Activated CD8-positive, alpha-beta T cell treated with anti-CD3 and anti-CD28 coated beads for 36 hours (primary cell): ENCODE measurements at regions not wholly inside any gene's neighbourhood (a gene's known extent, or its start where the extent isn't known, plus 50 kb on each side); places are given as distances from the start of the nearest gene placed in this dataset.
"Not testable (repeated sequence)": the region's sequence is repeated elsewhere in the genome, so short reads cannot be mapped to it uniquely, and the experiment has no call there.

Source experiments
- ATAC-seq: fragments of 200-7000 bp; cut with Tn5 transposase; one replicate; pipeline ENCODE4 v1.10.0; 2021; ENCODE audit warnings: mild to moderate bottlenecking, moderate library complexity
- CTCF ChIA-PET: fragments of 350-600 bp; sonication (Branson Sonifier 250); formaldehyde crosslinking; loops from one replicate; lab custom pipeline; 2021; ENCODE audit warnings: antibody characterized with exemption; lab: Charles Lee
- POLR2A ChIA-PET: fragments of 350-600 bp; sonication (Branson Sonifier 250); formaldehyde crosslinking; loops from one replicate; lab custom pipeline; 2021; ENCODE audit warnings: antibody characterized with exemption; lab: Charles Lee
- DNase-seq: peaks from one replicate; pipeline ENCODE4 v3.0.0-alpha.2; 2020
- H3K27ac Mint-ChIP-seq: one replicate; pipeline ENCODE4 v1.8.0; 2021; ENCODE audit warnings: mild to moderate bottlenecking, mixed read lengths
- H3K27me3 Mint-ChIP-seq: one replicate; pipeline ENCODE4 v1.8.0; 2021; ENCODE audit warnings: mixed read lengths
- H3K36me3 Mint-ChIP-seq: one replicate; pipeline ENCODE4 v1.8.0; 2021; ENCODE audit warnings: low read depth, mixed read lengths
- H3K4me1 Mint-ChIP-seq: one replicate; pipeline ENCODE4 v1.8.0; 2021; ENCODE audit warnings: low read depth, mixed read lengths
- H3K4me3 Mint-ChIP-seq: one replicate; pipeline ENCODE4 v1.8.0; 2021; ENCODE audit warnings: mild to moderate bottlenecking, moderate library complexity, mixed read lengths
- H3K9me3 Mint-ChIP-seq: one replicate; pipeline ENCODE4 v1.8.0; 2021; ENCODE audit warnings: mixed read lengths
- intact Hi-C: fragments of 100-400 bp; cut with micrococcal nuclease; formaldehyde crosslinking; loops from one replicate; pipeline ENCODE4 v1.10.0; 2022
- TF ChIP-seq, protein P1 (sequence below): fragments of 200-600 bp; IDR thresholded peaks from one replicate; pipeline ENCODE4 v1.8.0; 2022; ENCODE audit warnings: antibody characterized with exemption, mild to moderate bottlenecking

DNA sequence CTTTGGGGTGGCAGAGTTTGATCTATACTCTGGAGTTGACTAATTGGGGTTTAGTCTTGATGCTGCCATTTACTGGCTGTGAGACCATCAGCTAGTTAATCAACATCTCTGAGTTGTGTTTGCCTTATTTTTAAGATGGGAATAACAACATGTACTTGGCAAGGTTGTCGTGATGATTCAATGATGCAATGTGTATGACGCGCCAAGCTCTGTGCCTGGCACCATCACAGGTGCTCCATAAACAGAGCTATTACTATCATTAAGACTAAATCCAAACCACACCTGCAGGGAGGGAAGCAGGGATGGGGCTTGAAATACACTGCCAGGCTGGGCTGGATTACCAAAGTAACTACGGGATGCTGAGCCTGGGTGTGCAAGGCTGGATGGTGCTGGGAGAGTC, 60.1 kb upstream of the E2F3 start:
- TF ChIP-seq, protein P1, sequence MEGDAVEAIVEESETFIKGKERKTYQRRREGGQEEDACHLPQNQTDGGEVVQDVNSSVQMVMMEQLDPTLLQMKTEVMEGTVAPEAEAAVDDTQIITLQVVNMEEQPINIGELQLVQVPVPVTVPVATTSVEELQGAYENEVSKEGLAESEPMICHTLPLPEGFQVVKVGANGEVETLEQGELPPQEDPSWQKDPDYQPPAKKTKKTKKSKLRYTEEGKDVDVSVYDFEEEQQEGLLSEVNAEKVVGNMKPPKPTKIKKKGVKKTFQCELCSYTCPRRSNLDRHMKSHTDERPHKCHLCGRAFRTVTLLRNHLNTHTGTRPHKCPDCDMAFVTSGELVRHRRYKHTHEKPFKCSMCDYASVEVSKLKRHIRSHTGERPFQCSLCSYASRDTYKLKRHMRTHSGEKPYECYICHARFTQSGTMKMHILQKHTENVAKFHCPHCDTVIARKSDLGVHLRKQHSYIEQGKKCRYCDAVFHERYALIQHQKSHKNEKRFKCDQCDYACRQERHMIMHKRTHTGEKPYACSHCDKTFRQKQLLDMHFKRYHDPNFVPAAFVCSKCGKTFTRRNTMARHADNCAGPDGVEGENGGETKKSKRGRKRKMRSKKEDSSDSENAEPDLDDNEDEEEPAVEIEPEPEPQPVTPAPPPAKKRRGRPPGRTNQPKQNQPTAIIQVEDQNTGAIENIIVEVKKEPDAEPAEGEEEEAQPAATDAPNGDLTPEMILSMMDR: no peak
- H3K4me3 Mint-ChIP-seq: no peak overlapping the region
- intact Hi-C loops: no loop called here
- no peaks in the 10 kb centered on the region for H3K36me3 Mint-ChIP-seq
- ChIA-PET CTCF (interaction anchor here (1.7 kb wide), 1 partner anchor 10 kb away, joined by 4 read pairs; no protein-coding TSS in a partner anchor), POLR2A (interaction anchor here (1.0 kb wide), 1 partner anchor 9 kb away, joined by 5 read pairs; no protein-coding TSS in a partner anchor)
- no peaks in the 10 kb centered on the region for H3K27me3 Mint-ChIP-seq
- no peaks in the 10 kb centered on the region for H3K9me3 Mint-ChIP-seq
- peaks cover 7% of the 10 kb centered on the region for H3K4me1 Mint-ChIP-seq
- DNase-seq (no peak), ATAC-seq (no peak)
- no peak overlapping the region for H3K27ac Mint-ChIP-seq

DNA sequence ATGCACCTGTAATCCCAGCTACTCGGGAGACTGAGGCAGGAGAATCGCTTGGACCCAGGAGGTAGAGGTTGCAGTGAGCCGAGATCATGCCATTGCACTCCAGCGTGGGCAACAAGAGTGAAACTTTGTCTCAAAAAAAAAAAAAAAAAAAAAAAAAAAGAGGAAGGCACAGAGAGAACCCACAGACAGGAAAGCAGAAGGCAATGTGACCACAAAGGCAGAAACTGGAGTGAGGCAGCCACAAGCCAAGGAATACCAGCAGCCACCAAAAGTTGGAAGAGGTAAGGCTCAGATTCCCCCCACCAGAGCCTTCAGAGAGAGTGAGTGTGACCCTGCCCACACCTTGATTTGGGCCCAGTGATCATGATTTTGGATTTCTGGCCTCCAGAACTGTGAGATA, 54.7 kb upstream of the E2F3 start:
- H3K4me3 Mint-ChIP-seq, CTCF ChIA-PET, H3K27me3 Mint-ChIP-seq, H3K36me3 Mint-ChIP-seq, H3K4me1 Mint-ChIP-seq, H3K9me3 Mint-ChIP-seq, DNase-seq, ATAC-seq, intact Hi-C loops, H3K27ac Mint-ChIP-seq, POLR2A ChIA-PET: not testable (repeated sequence)

DNA sequence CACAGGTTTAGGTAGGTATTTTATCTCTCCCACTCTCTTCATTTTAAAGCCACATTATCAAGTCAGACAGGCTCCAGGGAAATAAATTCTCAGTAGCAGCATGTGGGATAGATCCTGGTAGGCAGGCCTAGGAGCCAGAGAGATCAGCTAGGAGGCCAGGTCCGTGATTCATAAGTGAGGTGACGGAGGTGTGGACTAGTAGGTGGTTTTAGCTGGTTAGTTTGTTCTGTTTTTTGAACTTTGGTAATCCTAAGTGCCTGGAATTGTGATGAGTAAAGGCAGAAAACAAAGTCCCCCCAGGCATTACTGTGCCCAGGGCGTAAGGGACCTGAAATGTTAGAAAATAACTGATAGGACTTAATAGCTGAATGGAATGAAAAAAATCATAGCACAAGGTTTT, 53.6 kb upstream of the E2F3 start:
- ATAC-seq (no peak), DNase-seq (no peak)
- TF ChIP-seq, protein P1: no peak
- H3K4me1 Mint-ChIP-seq: peaks cover 9% of the 10 kb centered on the region
- ChIA-PET POLR2A (no interaction called here), CTCF (interaction anchor here (0.9 to 2.0 kb wide), 2 partner anchors 17 to 57 kb away, joined by 3 to 4 read pairs; no protein-coding TSS in a partner anchor)
- no peak overlapping the region for H3K4me3 Mint-ChIP-seq
- no peaks in the 10 kb centered on the region for H3K36me3 Mint-ChIP-seq
- no peaks in the 10 kb centered on the region for H3K27me3 Mint-ChIP-seq
- intact Hi-C loops: no loop called here
- no peak overlapping the region for H3K27ac Mint-ChIP-seq
- peaks cover under 1% of the 10 kb centered on the region for H3K9me3 Mint-ChIP-seq

DNA sequence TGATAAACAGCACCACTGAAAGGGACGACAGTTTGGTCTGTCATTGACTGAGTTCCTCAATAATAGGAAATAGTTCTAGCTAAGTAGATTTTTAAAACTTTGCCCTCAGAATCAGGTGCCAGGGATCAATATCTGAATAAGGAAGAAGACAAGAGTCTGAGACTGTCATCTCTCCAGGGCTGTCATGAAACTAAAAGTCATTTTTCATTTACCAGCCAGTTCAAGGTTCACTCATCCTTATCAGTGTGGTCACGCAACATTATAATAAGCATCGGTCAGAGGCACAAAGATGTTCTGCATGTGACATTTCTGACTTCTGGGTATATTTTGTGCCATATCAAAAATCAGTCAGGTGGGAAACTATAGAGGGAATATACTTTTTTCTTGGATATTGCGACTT, 52.5 kb upstream of the E2F3 start:
- Mint-ChIP-seq H3K36me3 (no peaks in the 10 kb centered on the region), H3K4me3 (no peak overlapping the region), H3K9me3 (peaks cover 3% of the 10 kb centered on the region), H3K27me3 (no peaks in the 10 kb centered on the region), H3K27ac (no peak overlapping the region), H3K4me1 (peaks cover 9% of the 10 kb centered on the region)
- DNase-seq: no peak
- ChIA-PET POLR2A (no interaction called here), CTCF (interaction anchor here (1.2 to 2.0 kb wide), 2 partner anchors 14 to 56 kb away, joined by 4 read pairs; no protein-coding TSS in a partner anchor)
- intact Hi-C loops: no loop called here
- ATAC-seq: no peak
- TF ChIP-seq, protein P1: no peak

DNA sequence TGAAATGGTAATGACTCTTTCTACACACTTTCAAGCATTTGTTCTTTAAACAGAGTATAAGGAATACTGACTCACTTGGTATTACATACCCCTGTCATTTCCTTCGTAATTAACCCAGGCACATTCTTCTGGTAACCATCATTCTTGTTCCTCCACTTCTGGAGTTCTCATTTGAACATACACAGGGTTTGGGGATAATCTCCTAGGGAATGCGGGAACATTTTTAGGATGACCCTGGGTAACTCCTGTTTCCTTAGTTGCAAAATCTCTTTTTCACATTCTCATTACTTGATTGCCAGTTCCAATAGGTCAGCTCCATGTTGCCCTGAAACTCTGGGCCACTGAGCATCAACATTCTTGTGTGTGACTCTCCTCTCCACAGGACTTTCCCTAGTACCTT, 51.5 kb upstream of the E2F3 start:
- TF ChIP-seq, protein P1: no peak
- peaks cover 5% of the 10 kb centered on the region for H3K9me3 Mint-ChIP-seq
- ATAC-seq: no peak
- H3K4me1 Mint-ChIP-seq: peaks cover 9% of the 10 kb centered on the region
- no peak overlapping the region for H3K4me3 Mint-ChIP-seq
- ChIA-PET POLR2A (no interaction called here), CTCF (interaction anchor here (1.6 kb wide), 1 partner anchor 12 kb away, joined by 5 read pairs; no protein-coding TSS in a partner anchor)
- no peaks in the 10 kb centered on the region for H3K36me3 Mint-ChIP-seq
- no peak overlapping the region for H3K27ac Mint-ChIP-seq
- no peaks in the 10 kb centered on the region for H3K27me3 Mint-ChIP-seq
- intact Hi-C loops: no loop called here
- no peak for DNase-seq
